SK-N-SH (cell line): ENCODE measurements at regions not wholly inside any gene's neighbourhood (a gene's known extent, or its start where the extent isn't known, plus 50 kb on each side); places are given as distances from the start of the nearest gene placed in this dataset.

Experiments
- ELF1 ChIP-seq: IDR thresholded peaks from 2 replicates; pipeline ENCODE4 v1.4.0; 2012
- EP300 ChIP-seq, 2 experiments: IDR thresholded peaks; 2 replicates each; pipeline versions ENCODE4 v1.4.0 to v1.6.1; 2012; ENCODE audit warnings: borderline replicate concordance in 1 of 2, low read depth in 1 of 2, low read length in 1 of 2
- EZH2phosphoT487 ChIP-seq: fragments of 200-600 bp; sonication (generic); IDR thresholded peaks from 2 replicates; pipeline ENCODE4 v1.6.1; 2017; ENCODE audit warnings: low read depth, mixed run types, mild to moderate bottlenecking, antibody characterized with exemption, moderate library complexity, borderline replicate concordance
- GABPA ChIP-seq: IDR thresholded peaks from 2 replicates; pipeline ENCODE4 v1.4.0; 2012; ENCODE audit warnings: low read depth, mild to moderate bottlenecking
- JUND ChIP-seq: IDR thresholded peaks from 2 replicates; pipeline ENCODE4 v1.4.0; 2012
- MXI1 ChIP-seq: IDR thresholded peaks from 2 replicates; pipeline ENCODE4 v1.6.1; 2012; ENCODE audit warnings: mild to moderate bottlenecking, low read depth, low read length, improper control_type of control experiment
- POLR2AphosphoS5 ChIP-seq: IDR thresholded peaks from 2 replicates; pipeline ENCODE4 v1.6.1; 2012; ENCODE audit warnings: low read depth, low read length
- TF ChIP-seq, protein P1 (sequence below): fragments of 200-600 bp; sonication (generic); IDR thresholded peaks from 2 replicates; pipeline ENCODE4 v1.6.1; 2017; ENCODE audit warnings: antibody characterized with exemption, mild to moderate bottlenecking, moderate library complexity
- TF ChIP-seq, protein P2 (sequence below): IDR thresholded peaks from 2 replicates; pipeline ENCODE4 v1.4.0; 2012; ENCODE audit warnings: low read depth, borderline replicate concordance
- TF ChIP-seq, protein P3 (sequence below): IDR thresholded peaks from 2 replicates; pipeline ENCODE4 v1.4.0; 2012; ENCODE audit warnings: low read depth
- TF ChIP-seq, protein P4 (sequence below): fragments of 150-350 bp; IDR thresholded peaks from 2 replicates; pipeline ENCODE4 v1.6.1; 2017; ENCODE audit warnings: antibody characterized with exemption, low read length, low read depth, borderline replicate concordance

DNA sequence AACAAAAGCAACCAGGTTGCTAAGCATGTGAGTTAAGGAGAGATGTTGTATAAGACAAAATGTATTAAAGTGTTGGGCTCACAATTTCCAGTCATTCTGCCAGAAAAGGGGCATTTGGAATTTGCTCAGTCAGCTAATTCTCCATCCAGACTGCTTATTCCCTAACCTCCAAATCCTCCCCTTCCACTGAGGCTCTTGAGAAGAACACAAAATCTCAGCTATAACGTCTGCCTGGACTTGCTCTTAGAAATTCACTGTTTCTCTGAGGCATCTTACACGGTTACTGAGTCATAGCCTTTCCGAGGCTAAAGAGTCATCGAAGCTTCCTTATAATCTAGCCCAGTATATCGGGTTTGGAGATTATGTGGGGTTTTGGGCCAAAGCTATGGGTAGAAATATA is 548.2 kb upstream of the ADGRL4 start:
- TF ChIP-seq, protein P1, sequence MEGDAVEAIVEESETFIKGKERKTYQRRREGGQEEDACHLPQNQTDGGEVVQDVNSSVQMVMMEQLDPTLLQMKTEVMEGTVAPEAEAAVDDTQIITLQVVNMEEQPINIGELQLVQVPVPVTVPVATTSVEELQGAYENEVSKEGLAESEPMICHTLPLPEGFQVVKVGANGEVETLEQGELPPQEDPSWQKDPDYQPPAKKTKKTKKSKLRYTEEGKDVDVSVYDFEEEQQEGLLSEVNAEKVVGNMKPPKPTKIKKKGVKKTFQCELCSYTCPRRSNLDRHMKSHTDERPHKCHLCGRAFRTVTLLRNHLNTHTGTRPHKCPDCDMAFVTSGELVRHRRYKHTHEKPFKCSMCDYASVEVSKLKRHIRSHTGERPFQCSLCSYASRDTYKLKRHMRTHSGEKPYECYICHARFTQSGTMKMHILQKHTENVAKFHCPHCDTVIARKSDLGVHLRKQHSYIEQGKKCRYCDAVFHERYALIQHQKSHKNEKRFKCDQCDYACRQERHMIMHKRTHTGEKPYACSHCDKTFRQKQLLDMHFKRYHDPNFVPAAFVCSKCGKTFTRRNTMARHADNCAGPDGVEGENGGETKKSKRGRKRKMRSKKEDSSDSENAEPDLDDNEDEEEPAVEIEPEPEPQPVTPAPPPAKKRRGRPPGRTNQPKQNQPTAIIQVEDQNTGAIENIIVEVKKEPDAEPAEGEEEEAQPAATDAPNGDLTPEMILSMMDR = no peak
- TF ChIP-seq EZH2phosphoT487 = no peak
- TF ChIP-seq EP300 (IDR thresholded peaks at IDR 0.05; ENCODE audit: borderline replicate concordance in 1 of 2, low read depth in 1 of 2, low read length in 1 of 2) = no peak
- no peak for TF ChIP-seq MXI1
- TF ChIP-seq ELF1 = no peak
- TF ChIP-seq, protein P2, sequence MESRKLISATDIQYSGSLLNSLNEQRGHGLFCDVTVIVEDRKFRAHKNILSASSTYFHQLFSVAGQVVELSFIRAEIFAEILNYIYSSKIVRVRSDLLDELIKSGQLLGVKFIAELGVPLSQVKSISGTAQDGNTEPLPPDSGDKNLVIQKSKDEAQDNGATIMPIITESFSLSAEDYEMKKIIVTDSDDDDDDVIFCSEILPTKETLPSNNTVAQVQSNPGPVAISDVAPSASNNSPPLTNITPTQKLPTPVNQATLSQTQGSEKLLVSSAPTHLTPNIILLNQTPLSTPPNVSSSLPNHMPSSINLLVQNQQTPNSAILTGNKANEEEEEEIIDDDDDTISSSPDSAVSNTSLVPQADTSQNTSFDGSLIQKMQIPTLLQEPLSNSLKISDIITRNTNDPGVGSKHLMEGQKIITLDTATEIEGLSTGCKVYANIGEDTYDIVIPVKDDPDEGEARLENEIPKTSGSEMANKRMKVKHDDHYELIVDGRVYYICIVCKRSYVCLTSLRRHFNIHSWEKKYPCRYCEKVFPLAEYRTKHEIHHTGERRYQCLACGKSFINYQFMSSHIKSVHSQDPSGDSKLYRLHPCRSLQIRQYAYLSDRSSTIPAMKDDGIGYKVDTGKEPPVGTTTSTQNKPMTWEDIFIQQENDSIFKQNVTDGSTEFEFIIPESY = no peak
- TF ChIP-seq, protein P3, sequence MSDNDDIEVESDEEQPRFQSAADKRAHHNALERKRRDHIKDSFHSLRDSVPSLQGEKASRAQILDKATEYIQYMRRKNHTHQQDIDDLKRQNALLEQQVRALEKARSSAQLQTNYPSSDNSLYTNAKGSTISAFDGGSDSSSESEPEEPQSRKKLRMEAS = no peak
- no peak for TF ChIP-seq POLR2AphosphoS5
- TF ChIP-seq, protein P4, sequence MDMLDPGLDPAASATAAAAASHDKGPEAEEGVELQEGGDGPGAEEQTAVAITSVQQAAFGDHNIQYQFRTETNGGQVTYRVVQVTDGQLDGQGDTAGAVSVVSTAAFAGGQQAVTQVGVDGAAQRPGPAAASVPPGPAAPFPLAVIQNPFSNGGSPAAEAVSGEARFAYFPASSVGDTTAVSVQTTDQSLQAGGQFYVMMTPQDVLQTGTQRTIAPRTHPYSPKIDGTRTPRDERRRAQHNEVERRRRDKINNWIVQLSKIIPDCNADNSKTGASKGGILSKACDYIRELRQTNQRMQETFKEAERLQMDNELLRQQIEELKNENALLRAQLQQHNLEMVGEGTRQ = no peak
- TF ChIP-seq JUND = no peak
- no peak for TF ChIP-seq GABPA
